Kidney (tissue), 13 donors: ENCODE measurements at regions not wholly inside any gene's neighbourhood (a gene's known extent, or its start where the extent isn't known, plus 50 kb on each side); places are given as distances from the start of the nearest gene placed in this dataset.

Experiments used
- DNase-seq, 5 donors: peaks; one replicate each; pipeline ENCODE4 v3.0.0-alpha.2; 2013 to 2020
- FAIRE-seq: peaks from 2 replicates; lab custom pipeline; 2012; peaks lifted over from hg19 to GRCh38; lab: Jason Lieb, UNC
- H3K27ac ChIP-seq, 2 donors: one replicate each; pipeline ENCODE4 v1.7.0; 2013; ENCODE audit warnings: low read depth in 2 of 2, low read length in 2 of 2, inconsistent platforms in 1 of 2
- H3K27me3 ChIP-seq: one replicate; pipeline ENCODE4 v1.7.1; 2013; ENCODE audit warnings: low read length, inconsistent platforms; ENCODE audit not compliant: control insufficient read depth, insufficient read depth
- H3K36me3 ChIP-seq, 3 donors: one replicate each; pipeline versions ENCODE4 v1.7.0 to v1.7.1; 2013; ENCODE audit warnings: low read length in 3 of 3, control low read depth in 1 of 3, inconsistent platforms in 1 of 3; ENCODE audit not compliant: insufficient read depth in 3 of 3, control insufficient read depth in 2 of 3
- H3K4me1 ChIP-seq, 3 donors: one replicate each; pipeline versions ENCODE4 v1.7.0 to v1.7.1; 2013; ENCODE audit warnings: low read length in 3 of 3, inconsistent platforms in 1 of 3, low read depth in 1 of 3; ENCODE audit not compliant: control insufficient read depth in 2 of 3, insufficient read depth in 2 of 3
- H3K4me3 ChIP-seq, 3 donors: one replicate each; pipeline versions ENCODE4 v1.7.0 to v1.8.1; 2013; ENCODE audit warnings: low read length in 3 of 3, control low read depth in 1 of 3, inconsistent platforms in 1 of 3
- H3K9ac ChIP-seq, 3 donors: one replicate each; pipeline versions ENCODE4 v1.7.0 to v1.7.1; 2013; ENCODE audit warnings: low read length in 3 of 3, control low read depth in 1 of 3, inconsistent platforms in 1 of 3
- H3K9me3 ChIP-seq, 3 donors: one replicate each; pipeline versions ENCODE4 v1.7.0 to v1.7.1; 2013; ENCODE audit warnings: low read length in 3 of 3, control low read depth in 1 of 3, inconsistent platforms in 1 of 3; ENCODE audit not compliant: control insufficient read depth in 2 of 3, insufficient read depth in 1 of 3
- intact Hi-C: fragments of 100-400 bp; cut with DNase I; formaldehyde crosslinking; loops from one replicate; pipeline ENCODE4 v1.11.1; 2022
- TF ChIP-seq, protein P1 (sequence below): IDR thresholded peaks from 3 replicates; pipeline ENCODE4 v1.5.1; 2012; ENCODE audit warnings: mild to moderate bottlenecking, moderate library complexity, borderline replicate concordance; ENCODE audit not compliant: insufficient read depth; ENCODE audit errors: extremely low read depth
- donor health status: control.
- donor health status: control.
- donor health status: control.
- donor health status: control.
- donor health status: control.
- donor health status: DM: yes; HTN: yes; CAD: no.
- donor health status: Normal renal cell carcinoma (clear cell type).

DNA sequence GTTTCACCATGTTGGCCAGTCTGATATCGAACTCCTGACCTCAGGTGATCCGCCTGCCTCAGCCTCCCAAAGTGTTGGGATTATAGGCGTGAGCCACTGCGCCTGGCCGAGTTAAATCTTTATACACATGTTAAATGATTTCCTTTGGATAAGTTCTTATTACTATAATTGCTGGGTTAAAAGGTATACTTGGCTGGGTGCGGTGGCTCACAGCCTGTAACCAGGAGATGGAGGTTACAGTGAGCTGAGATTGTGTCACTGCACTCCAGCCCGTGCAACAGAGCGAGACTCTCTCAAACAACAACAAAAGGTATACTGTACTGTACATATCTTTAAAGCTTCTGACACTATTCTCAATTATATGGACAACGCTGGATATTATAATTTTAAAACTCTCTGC lies 53.2 kb upstream of the CDK13 start:
- TF ChIP-seq, protein P1, sequence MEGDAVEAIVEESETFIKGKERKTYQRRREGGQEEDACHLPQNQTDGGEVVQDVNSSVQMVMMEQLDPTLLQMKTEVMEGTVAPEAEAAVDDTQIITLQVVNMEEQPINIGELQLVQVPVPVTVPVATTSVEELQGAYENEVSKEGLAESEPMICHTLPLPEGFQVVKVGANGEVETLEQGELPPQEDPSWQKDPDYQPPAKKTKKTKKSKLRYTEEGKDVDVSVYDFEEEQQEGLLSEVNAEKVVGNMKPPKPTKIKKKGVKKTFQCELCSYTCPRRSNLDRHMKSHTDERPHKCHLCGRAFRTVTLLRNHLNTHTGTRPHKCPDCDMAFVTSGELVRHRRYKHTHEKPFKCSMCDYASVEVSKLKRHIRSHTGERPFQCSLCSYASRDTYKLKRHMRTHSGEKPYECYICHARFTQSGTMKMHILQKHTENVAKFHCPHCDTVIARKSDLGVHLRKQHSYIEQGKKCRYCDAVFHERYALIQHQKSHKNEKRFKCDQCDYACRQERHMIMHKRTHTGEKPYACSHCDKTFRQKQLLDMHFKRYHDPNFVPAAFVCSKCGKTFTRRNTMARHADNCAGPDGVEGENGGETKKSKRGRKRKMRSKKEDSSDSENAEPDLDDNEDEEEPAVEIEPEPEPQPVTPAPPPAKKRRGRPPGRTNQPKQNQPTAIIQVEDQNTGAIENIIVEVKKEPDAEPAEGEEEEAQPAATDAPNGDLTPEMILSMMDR: no peak
- no peaks in the 10 kb centered on the region for H3K36me3 ChIP-seq
- no peak for DNase-seq
- no peaks in the 10 kb centered on the region for H3K9me3 ChIP-seq
- no peaks in the 10 kb centered on the region for H3K27me3 ChIP-seq
- peak overlapping the region in 1 of 3 donors; percentile 20 for H3K9ac ChIP-seq
- H3K4me1 ChIP-seq: no peaks in the 10 kb centered on the region
- intact Hi-C loops: loop anchor here (5.0 kb wide), 1 partner anchor 155 kb away; no protein-coding TSS in a partner anchor
- peak overlapping the region in 1 of 3 donors; percentile 37 for H3K4me3 ChIP-seq
- FAIRE-seq: no peak
- no peak overlapping the region for H3K27ac ChIP-seq

DNA sequence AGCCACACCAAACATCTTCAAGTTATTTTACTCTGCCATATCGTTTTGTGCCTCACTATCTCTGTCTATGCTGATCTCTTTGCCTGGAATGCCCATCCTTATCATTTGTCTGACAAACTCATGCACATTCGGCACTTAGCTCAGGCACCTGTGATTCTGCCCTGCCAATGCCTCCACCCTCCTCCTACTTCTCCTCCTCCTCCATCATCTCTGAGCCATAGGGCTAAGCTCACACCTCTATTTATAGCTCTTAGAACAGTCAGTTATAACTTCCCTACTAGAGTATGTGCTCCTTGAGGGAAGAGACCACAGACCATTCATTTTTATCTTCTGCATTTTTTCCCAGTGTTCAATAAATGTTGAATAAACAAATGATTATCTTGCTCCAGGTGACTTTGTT lies 51.2 kb upstream of the CDK13 start:
- H3K4me1 ChIP-seq: no peaks in the 10 kb centered on the region
- FAIRE-seq: no peak
- H3K9ac ChIP-seq: no peak overlapping the region
- no peaks in the 10 kb centered on the region for H3K36me3 ChIP-seq
- H3K27ac ChIP-seq: no peak overlapping the region
- TF ChIP-seq, protein P1: no peak
- intact Hi-C loops: loop anchor here (5.0 kb wide), 1 partner anchor 153 kb away; no protein-coding TSS in a partner anchor
- no peaks in the 10 kb centered on the region for H3K27me3 ChIP-seq
- no peaks in the 10 kb centered on the region for H3K9me3 ChIP-seq
- no peak overlapping the region for H3K4me3 ChIP-seq
- no peak for DNase-seq
